ENCODE measurements at regions not wholly inside any gene's neighbourhood (a gene's known extent, or its start where the extent isn't known, plus 50 kb on each side); places are given as distances from the start of the nearest gene placed in this dataset.
A peak's percentile ranks its signal among the peaks of the same experiment; 100 is the strongest.

DNA sequence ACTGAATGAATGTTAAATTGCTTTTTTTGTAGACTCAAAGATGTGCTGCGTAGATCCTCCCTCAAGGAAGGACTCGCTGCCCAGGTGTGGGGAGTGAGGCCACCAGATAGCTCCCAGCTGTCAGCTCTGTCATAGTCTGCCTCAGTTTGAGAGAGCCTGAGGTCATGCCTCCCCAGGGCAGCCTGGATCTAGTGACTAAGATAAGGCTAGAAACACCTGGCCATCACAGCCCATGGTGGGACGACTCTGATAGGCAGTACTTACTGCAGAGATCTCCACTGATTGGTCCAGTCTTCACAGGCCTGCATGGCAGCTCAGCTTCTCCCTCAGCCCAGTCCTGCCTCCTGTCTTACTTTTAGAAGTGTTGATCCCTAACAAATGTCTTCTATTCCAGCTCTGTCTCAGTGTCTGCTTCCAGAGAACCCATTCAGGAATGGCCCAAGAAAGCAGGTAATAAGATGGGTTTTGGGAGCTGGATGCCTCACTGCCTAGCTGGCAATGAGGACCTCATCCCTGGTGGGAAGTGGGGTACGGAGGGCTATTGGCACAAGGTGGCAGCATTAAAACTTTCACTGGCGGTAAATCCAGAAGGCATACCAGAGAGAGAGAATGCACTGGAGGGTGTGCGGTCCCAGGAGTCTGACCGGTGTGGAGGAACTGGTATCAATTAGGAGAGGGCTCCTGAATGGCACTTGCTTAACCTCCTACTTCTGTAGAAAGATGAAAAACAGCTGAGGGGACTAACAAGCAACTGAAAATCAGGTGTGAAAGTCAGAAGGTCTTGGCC, 55.3 kb upstream of the GPR37L1 start:
- no peak for DNase-seq

DNA sequence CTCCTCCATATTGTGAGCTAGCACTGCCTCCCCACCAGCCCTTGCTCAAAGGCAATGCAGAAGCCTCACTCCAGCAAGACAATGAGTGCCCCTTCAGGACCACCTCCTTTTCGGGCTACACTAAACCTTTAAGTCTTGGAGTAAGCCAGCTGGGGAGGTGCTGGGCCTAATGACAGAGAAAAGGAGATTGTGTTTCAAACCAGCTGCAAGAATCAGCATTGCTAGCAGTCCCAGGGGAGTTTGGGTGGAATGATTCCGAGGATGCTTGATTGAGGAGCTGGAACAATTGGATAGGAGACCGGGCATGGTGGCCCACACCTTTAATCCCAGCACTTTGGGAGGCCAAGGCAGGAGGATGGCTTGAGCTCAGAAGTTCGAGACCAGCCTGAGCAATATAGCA, 54.1 kb upstream of the GPR37L1 start:
- peak; percentile 56 for DNase-seq

DNA sequence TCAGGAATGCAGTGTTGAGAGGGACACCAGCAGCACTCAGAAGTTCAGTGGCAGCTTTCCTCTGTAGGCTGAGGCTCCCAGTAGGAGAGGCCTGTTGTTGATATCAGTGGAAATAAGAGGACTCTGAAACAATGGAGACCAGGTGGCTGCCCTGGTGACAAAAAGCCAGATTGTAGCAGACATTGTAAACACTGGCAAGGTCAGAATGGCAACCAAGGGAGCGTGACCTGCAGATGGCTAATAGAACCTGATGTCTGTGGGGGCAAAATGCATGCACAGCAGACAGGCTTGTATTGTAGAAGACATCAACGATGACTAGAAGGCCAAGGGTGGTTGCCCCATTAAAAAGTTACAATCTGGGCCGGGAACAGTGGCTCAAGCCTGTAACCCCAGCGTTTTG, 53.1 kb upstream of the GPR37L1 start:
- DNase-seq, result peak; percentile 65

DNA sequence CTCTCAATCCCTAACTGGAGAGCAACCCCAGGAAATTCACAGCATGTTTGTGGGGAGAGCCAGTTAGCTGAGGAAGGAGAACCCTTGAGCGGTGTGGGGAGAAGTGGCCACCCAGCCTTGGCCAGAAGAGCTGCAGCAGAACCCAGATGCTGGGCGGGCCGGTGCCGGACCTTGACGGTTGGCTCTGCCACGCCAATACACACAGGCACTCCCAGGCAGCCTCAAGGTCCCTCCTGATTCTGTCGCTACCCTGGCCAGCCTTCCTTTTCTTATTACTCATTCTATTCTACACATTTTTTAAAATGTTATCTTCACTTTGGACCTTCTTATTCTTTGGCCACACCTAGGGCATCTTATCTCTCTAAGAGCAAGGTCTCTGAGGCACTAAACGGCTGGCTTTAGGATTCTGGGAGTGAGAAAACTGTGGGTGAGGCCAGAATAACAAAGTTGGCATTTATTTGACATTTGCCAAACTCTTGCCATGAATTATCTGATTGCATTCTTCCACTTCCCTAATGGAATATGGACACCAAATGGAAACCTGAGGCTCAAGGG, 50.4 kb upstream of the GPR37L1 start:
- DNase-seq, result no peak
